ENCODE measurements at regions not wholly inside any gene's neighbourhood (a gene's known extent, or its start where the extent isn't known, plus 50 kb on each side); places are given as distances from the start of the nearest gene placed in this dataset.

DNA sequence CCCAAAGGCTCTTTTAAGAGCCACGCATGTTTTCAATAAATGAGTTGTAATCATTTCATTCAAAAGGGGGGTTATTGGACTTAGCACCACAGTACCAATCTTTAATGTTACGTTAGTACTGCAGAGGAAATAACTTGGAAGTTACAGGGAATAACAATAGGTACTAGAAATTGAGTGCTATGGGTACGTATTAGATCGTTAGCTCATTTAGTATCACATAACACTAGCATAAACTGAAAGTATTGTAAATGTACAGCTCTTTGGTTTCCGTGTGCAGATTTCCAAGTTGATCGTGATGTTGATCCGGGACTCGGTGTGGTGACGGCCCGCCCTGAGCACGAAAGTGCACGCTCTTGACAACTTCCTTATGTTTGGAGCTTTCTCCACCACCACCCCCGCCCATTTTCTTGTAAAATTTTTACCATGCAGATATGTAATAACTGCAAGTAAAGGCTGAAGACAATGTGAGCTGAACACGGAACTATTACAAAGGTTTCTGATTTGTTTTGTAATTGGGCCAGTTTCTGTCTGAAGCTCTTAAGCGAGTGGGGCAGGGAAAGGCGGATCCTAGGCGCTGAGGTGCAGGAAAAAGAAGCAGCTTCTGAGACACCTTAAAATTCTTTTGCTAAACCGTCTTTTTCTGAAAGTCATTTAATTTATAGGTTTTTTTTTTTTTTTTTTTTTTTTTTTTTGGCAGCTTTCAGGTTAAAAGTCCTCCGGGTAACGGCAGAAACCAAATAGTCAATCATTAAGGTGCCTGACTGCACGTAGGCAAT, 71.5 kb downstream of the HFE start:
- no peaks in the 10 kb centered on the region for H3K9me3 ChIP-seq (ENCODE audit: low read length)
- H3K4me3 ChIP-seq (ENCODE audit: low read depth, low read length, poor library complexity, severe bottlenecking): peak overlapping the region; percentile 81
- no peaks in the 10 kb centered on the region for H4K20me1 ChIP-seq (ENCODE audit: insufficient read depth, low read length)
- ChIA-PET POLR2A (interaction anchor here (0.5 to 11.6 kb wide), 36 partner anchors 11 to 1732 kb away, joined by 3 to 330 read pairs (median 6); a partner anchor contains a TSS), CTCF (ENCODE audit: unreplicated experiment) (interaction anchor here (1.0 kb wide), 1 partner anchor 9 kb away, joined by 4 read pairs; no protein-coding TSS in a partner anchor)
- BruUV-seq (replicated peaks): no TSS peak
- intact Hi-C loops (cut with micrococcal nuclease; ENCODE audit: unreplicated experiment): loop anchor here (1.0 to 5.0 kb wide), 4 partner anchors 12 to 1709 kb away; a partner anchor contains a TSS
- peaks cover 47% of the 10 kb centered on the region for H3K4me1 ChIP-seq (ENCODE audit: insufficient read depth, low read length, poor library complexity, severe bottlenecking)
- DNase-seq (ENCODE audit: low spot score): peak; percentile 89
- no peak for TF ChIP-seq EZH2phosphoT487 (IDR thresholded peaks at IDR 0.05; ENCODE audit: borderline replicate concordance, low read depth, low read length)
- TF ChIP-seq, protein P1, sequence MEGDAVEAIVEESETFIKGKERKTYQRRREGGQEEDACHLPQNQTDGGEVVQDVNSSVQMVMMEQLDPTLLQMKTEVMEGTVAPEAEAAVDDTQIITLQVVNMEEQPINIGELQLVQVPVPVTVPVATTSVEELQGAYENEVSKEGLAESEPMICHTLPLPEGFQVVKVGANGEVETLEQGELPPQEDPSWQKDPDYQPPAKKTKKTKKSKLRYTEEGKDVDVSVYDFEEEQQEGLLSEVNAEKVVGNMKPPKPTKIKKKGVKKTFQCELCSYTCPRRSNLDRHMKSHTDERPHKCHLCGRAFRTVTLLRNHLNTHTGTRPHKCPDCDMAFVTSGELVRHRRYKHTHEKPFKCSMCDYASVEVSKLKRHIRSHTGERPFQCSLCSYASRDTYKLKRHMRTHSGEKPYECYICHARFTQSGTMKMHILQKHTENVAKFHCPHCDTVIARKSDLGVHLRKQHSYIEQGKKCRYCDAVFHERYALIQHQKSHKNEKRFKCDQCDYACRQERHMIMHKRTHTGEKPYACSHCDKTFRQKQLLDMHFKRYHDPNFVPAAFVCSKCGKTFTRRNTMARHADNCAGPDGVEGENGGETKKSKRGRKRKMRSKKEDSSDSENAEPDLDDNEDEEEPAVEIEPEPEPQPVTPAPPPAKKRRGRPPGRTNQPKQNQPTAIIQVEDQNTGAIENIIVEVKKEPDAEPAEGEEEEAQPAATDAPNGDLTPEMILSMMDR (conservative IDR thresholded peaks at IDR 0.05; ENCODE audit: low read length): no peak
- H2AFZ ChIP-seq (ENCODE audit: low read length): no peak overlapping the region
- no peaks in the 10 kb centered on the region for H3K9me2 ChIP-seq (ENCODE audit: insufficient read depth, low read length)
- H3K27ac ChIP-seq (ENCODE audit: low read depth, low read length, poor library complexity, severe bottlenecking): peak overlapping the region; percentile 99
- H3K4me2 ChIP-seq (ENCODE audit: low read length): peak overlapping the region; percentile 95
- no peaks in the 10 kb centered on the region for H3K36me3 ChIP-seq (ENCODE audit: insufficient read depth, low read length)
- H3K79me2 ChIP-seq (ENCODE audit: insufficient read depth, low read depth, low read length): 0 out of 2 replicates have a peak, but pooled peaks cover 19% of the 10 kb centered on the region

DNA sequence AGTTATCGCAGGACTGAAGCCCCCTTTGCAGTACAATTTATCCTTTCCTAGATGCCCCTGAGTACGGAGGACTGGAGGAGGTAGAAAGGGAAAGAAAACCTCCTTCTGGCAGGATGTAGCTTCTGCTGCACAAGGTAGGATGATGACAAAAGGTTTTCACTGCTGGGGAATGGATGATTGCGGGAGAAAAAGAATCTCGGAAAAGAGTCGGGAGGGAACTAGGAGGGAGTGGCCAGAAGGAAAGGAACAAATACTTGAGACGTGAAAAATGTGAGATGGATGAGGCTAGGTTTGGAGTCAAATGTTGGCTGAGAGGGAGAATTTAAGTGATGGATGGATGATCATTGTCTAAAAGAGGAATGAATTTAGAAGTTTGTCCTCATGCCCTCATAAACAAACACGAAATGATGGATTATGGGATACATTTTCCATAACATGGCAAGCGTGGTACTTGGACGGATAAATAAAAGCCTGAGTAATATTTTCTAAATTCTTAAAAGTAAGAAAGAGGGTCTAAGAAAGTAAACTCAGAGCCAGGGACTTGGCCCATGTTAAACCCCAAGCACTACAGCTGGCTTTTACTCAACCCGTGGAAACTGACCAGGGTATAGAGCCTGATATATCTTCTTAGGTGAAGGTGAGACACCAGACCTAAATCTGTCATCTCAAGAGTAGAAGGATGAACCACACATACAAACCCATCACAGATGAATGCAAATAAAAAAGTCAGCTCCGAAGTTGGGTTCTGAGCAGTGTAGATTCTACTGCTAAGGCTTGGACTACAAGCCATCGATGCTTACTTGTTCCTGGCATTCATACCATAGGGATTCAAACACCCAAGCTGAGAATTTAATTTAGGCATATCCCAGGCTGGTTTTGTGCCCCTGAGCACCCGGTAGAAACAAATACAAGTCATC, 72.4 kb downstream of the HFE start:
- 0 out of 2 replicates have a peak, but pooled peaks cover 19% of the 10 kb centered on the region for H3K79me2 ChIP-seq (ENCODE audit: insufficient read depth, low read depth, low read length)
- no peaks in the 10 kb centered on the region for H3K9me3 ChIP-seq (ENCODE audit: low read length)
- DNase-seq (ENCODE audit: low spot score): peak; percentile 77
- POLR2A ChIA-PET: interaction anchor here (0.6 to 11.6 kb wide), 38 partner anchors 8 to 1713 kb away, joined by 3 to 330 read pairs (median 6); a partner anchor contains a TSS
- TF ChIP-seq EZH2phosphoT487 (IDR thresholded peaks at IDR 0.05; ENCODE audit: borderline replicate concordance, low read depth, low read length): no peak
- TF ChIP-seq, protein P1 (conservative IDR thresholded peaks at IDR 0.05; ENCODE audit: low read length): no peak
- H3K36me3 ChIP-seq (ENCODE audit: insufficient read depth, low read length): no peaks in the 10 kb centered on the region
- peak overlapping the region; percentile 95 for H3K4me2 ChIP-seq (ENCODE audit: low read length)
- BruUV-seq (replicated peaks): no TSS peak
- no peak overlapping the region for H2AFZ ChIP-seq (ENCODE audit: low read length)
- peak overlapping the region; percentile 81 for H3K4me3 ChIP-seq (ENCODE audit: low read depth, low read length, poor library complexity, severe bottlenecking)
- H4K20me1 ChIP-seq (ENCODE audit: insufficient read depth, low read length): no peaks in the 10 kb centered on the region
- intact Hi-C loops (cut with micrococcal nuclease; ENCODE audit: unreplicated experiment): loop anchor here (1.0 to 5.0 kb wide), 3 partner anchors 11 to 1708 kb away; a partner anchor contains a TSS
- peak overlapping the region; percentile 99 for H3K27ac ChIP-seq (ENCODE audit: low read depth, low read length, poor library complexity, severe bottlenecking)
- CTCF ChIA-PET (ENCODE audit: unreplicated experiment): no interaction called here
- no peaks in the 10 kb centered on the region for H3K9me2 ChIP-seq (ENCODE audit: insufficient read depth, low read length)
- peaks cover 53% of the 10 kb centered on the region for H3K4me1 ChIP-seq (ENCODE audit: insufficient read depth, low read length, poor library complexity, severe bottlenecking)
